ENCODE measurements at regions not wholly inside any gene's neighbourhood (a gene's known extent, or its start where the extent isn't known, plus 50 kb on each side); places are given as distances from the start of the nearest gene placed in this dataset.

- H3K4me2 ChIP-seq, result no peak overlapping the region
- H3K36me3 ChIP-seq (ENCODE audit: insufficient read depth), result no peaks in the 10 kb centered on the region
- peaks cover 12% of the 10 kb centered on the region for H3K4me1 Mint-ChIP-seq
- H3K36me3 Mint-ChIP-seq (ENCODE audit: low read depth), result no peaks in the 10 kb centered on the region
- TF ChIP-seq CTCF (conservative IDR thresholded peaks at IDR 0.05; ENCODE audit: low read depth in 2 of 2), result no peak
- no peak for TF ChIP-seq JUNB (IDR thresholded peaks at IDR 0.05; ENCODE audit: unreplicated experiment)
- no peak for TF ChIP-seq REST (IDR thresholded peaks at IDR 0.05; ENCODE audit: unreplicated experiment)
- no peak for TF ChIP-seq CREB1 (CRISPR knock-in tag; IDR thresholded peaks at IDR 0.05; ENCODE audit: low read depth)
- TF ChIP-seq EZH2phosphoT487 (IDR thresholded peaks at IDR 0.05; ENCODE audit: unreplicated experiment), result no peak
- no peaks in the 10 kb centered on the region; the same call in 2 of the 3 replicates for H3K9me3 Mint-ChIP-seq
- H3K79me2 ChIP-seq (replicated peaks; ENCODE audit: insufficient read depth), result no peaks in the 10 kb centered on the region
- no peak overlapping the region for H2AFZ ChIP-seq
- no peak overlapping the region for H3K4me3 Mint-ChIP-seq
- no peaks in the 10 kb centered on the region for H3K9me2 ChIP-seq (ENCODE audit: insufficient read depth)
- no peaks in the 10 kb centered on the region; the same call in 1 of the 2 replicates for H4K20me1 ChIP-seq (replicated peaks; ENCODE audit: insufficient read depth)
- ATAC-seq (no peak), DNase-seq (ENCODE audit: low spot score) (no peak)
- H3K27me3 Mint-ChIP-seq (ENCODE audit: insufficient read depth, low read depth, poor library complexity), result peaks cover 4% of the 10 kb centered on the region
- no peaks in the 10 kb centered on the region for H3K4me1 ChIP-seq (ENCODE audit: insufficient read depth)
- no peak overlapping the region for H3K27ac ChIP-seq (ENCODE audit: low read depth)
- no peaks in the 10 kb centered on the region for H3K27me3 ChIP-seq (ENCODE audit: insufficient read depth)
- H3K27ac Mint-ChIP-seq, result no peak overlapping the region
- H3F3A ChIP-seq (replicated peaks; ENCODE audit: low read depth), result no peaks in the 10 kb centered on the region
- H3K4me3 ChIP-seq, result no peak overlapping the region
Observed at GRCh38 chr10:113456741-113457140, 96.1 kb upstream of the HABP2 start.

GRCh38 chr10:113457408-113457807 lies 95.4 kb upstream of the HABP2 start:
- no peaks in the 10 kb centered on the region for H3K36me3 Mint-ChIP-seq (ENCODE audit: low read depth)
- ATAC-seq, result no peak
- TF ChIP-seq ZNF462 (CRISPR knock-in tag; IDR thresholded peaks at IDR 0.05), result no peak
- no peak for TF ChIP-seq CREB1 (CRISPR knock-in tag; IDR thresholded peaks at IDR 0.05; ENCODE audit: low read depth)
- no peak for TF ChIP-seq REST (IDR thresholded peaks at IDR 0.05; ENCODE audit: unreplicated experiment)

More at GRCh38 chr10:113457408-113457807, 95.4 kb upstream of the HABP2 start:
- Histone ChIP-seq H3K27me3 (ENCODE audit: insufficient read depth) (no peaks in the 10 kb centered on the region), H3K36me3 (ENCODE audit: insufficient read depth) (no peaks in the 10 kb centered on the region), H3K27ac (ENCODE audit: low read depth) (no peak overlapping the region), H3F3A (replicated peaks; ENCODE audit: low read depth) (no peaks in the 10 kb centered on the region), H3K4me1 (ENCODE audit: insufficient read depth) (no peaks in the 10 kb centered on the region), H3K9me2 (ENCODE audit: insufficient read depth) (no peaks in the 10 kb centered on the region), H4K20me1 (replicated peaks; ENCODE audit: insufficient read depth) (no peaks in the 10 kb centered on the region; the same call in 1 of the 2 replicates), H3K79me2 (replicated peaks; ENCODE audit: insufficient read depth) (no peaks in the 10 kb centered on the region), H2AFZ (no peak overlapping the region), H3K4me2 (no peak overlapping the region), H3K4me3 (no peak overlapping the region)
- DNase-seq (ENCODE audit: low spot score), result no peak
- Mint-ChIP-seq H3K4me3 (no peak overlapping the region), H3K9me3 (no peaks in the 10 kb centered on the region; the same call in 2 of the 3 replicates), H3K4me1 (peaks cover 12% of the 10 kb centered on the region), H3K27ac (no peak overlapping the region), H3K27me3 (ENCODE audit: insufficient read depth, low read depth, poor library complexity) (peaks cover 4% of the 10 kb centered on the region)
